H9 (cell line): ENCODE measurements at regions not wholly inside any gene's neighbourhood (a gene's known extent, or its start where the extent isn't known, plus 50 kb on each side); places are given as distances from the start of the nearest gene placed in this dataset.

Experiments used
- DNase-seq: peaks from one replicate; pipeline ENCODE4 v3.0.0-alpha.2; 2017
- H2AFZ ChIP-seq: one replicate; pipeline ENCODE4 v1.6.1; 2013; ENCODE audit warnings: mild to moderate bottlenecking, low read length, control low read depth, moderate library complexity
- H2AK5ac ChIP-seq: 2 replicates; pipeline ENCODE4 v1.6.1; 2013; ENCODE audit warnings: low read length, control low read depth, mixed read lengths; ENCODE audit not compliant: insufficient read length
- H2BK120ac ChIP-seq: one replicate; pipeline ENCODE4 v1.6.1; 2013; ENCODE audit warnings: low read depth, mild to moderate bottlenecking, low read length, control low read depth, inconsistent platforms; ENCODE audit not compliant: poor library complexity, severe bottlenecking
- H2BK12ac ChIP-seq: 2 replicates; pipeline ENCODE4 v1.6.1; 2013; ENCODE audit warnings: low read length, control low read depth, mixed read lengths, low read depth; ENCODE audit not compliant: insufficient read length
- H2BK15ac ChIP-seq: 2 replicates; pipeline ENCODE4 v1.6.1; 2013; ENCODE audit warnings: low read depth, low read length, control low read depth
- H2BK20ac ChIP-seq: one replicate; pipeline ENCODE4 v1.6.1; 2013; ENCODE audit warnings: low read depth, mild to moderate bottlenecking, low read length, control low read depth, inconsistent platforms; ENCODE audit not compliant: poor library complexity, severe bottlenecking
- H2BK5ac ChIP-seq: 2 replicates; pipeline ENCODE4 v1.6.1; 2013; ENCODE audit warnings: low read length, control low read depth, mixed read lengths; ENCODE audit not compliant: insufficient read length
- H3K14ac ChIP-seq: 2 replicates; pipeline ENCODE4 v1.6.1; 2013; ENCODE audit warnings: low read length, control low read depth; ENCODE audit not compliant: insufficient read depth
- H3K18ac ChIP-seq: 2 replicates; pipeline ENCODE4 v1.6.1; 2013; ENCODE audit warnings: low read depth, mild to moderate bottlenecking, mixed read lengths, low read length, control low read depth; ENCODE audit not compliant: insufficient read length
- H3K23ac ChIP-seq: 2 replicates; pipeline ENCODE4 v1.6.1; 2013; ENCODE audit warnings: low read length, control low read depth, mixed read lengths, low read depth; ENCODE audit not compliant: insufficient read length
- H3K23me2 ChIP-seq: 2 replicates; pipeline ENCODE4 v1.6.1; 2013; ENCODE audit warnings: low read depth, mild to moderate bottlenecking, mixed read lengths, low read length, control low read depth; ENCODE audit not compliant: insufficient read length, poor library complexity, severe bottlenecking
- H3K27ac ChIP-seq: 2 replicates; pipeline ENCODE4 v1.5.1; 2013; ENCODE audit warnings: low read length, control low read depth, mixed read lengths, low read depth; ENCODE audit not compliant: insufficient read length
- H3K27me3 ChIP-seq: 2 replicates; pipeline ENCODE4 v1.6.1; 2013; ENCODE audit warnings: low read length, control low read depth, inconsistent platforms; ENCODE audit not compliant: insufficient read depth
- H3K4ac ChIP-seq: 2 replicates; pipeline ENCODE4 v1.6.1; 2013; ENCODE audit warnings: low read depth, mild to moderate bottlenecking, control low read depth, inconsistent platforms, low read length, moderate library complexity
- H3K4me1 ChIP-seq: 2 replicates; pipeline ENCODE4 v1.6.1; 2013; ENCODE audit warnings: low read length, control low read depth, inconsistent platforms; ENCODE audit not compliant: insufficient read depth
- H3K4me2 ChIP-seq: 2 replicates; pipeline ENCODE4 v1.6.1; 2013; ENCODE audit warnings: low read length, control low read depth, mixed read lengths; ENCODE audit not compliant: insufficient read length, insufficient read depth
- H3K56ac ChIP-seq: 2 replicates; pipeline ENCODE4 v1.6.1; 2013; ENCODE audit warnings: low read depth, mild to moderate bottlenecking, mixed read lengths, low read length, control low read depth; ENCODE audit not compliant: insufficient read length
- H3K79me1 ChIP-seq: 2 replicates; pipeline ENCODE4 v1.6.1; 2013; ENCODE audit warnings: low read depth, mild to moderate bottlenecking, moderate library complexity, low read length, control low read depth, inconsistent platforms; ENCODE audit not compliant: insufficient read depth, poor library complexity, severe bottlenecking
- H3K79me2 ChIP-seq: 2 replicates; pipeline ENCODE4 v1.6.1; 2013; ENCODE audit warnings: low read length, control low read depth, inconsistent platforms; ENCODE audit not compliant: insufficient read depth
- H3K9ac ChIP-seq: 2 replicates; pipeline ENCODE4 v1.6.1; 2013; ENCODE audit warnings: low read length, control low read depth, mixed read lengths; ENCODE audit not compliant: insufficient read length; ENCODE audit errors: extremely low read depth
- H3K9me3 ChIP-seq: one replicate; pipeline ENCODE4 v1.6.1; 2013; ENCODE audit warnings: low read depth, low read length, inconsistent platforms; ENCODE audit not compliant: control insufficient read depth
- H3T11ph ChIP-seq: one replicate; pipeline ENCODE4 v1.6.1; 2013; ENCODE audit warnings: mild to moderate bottlenecking, low read length, control low read depth, inconsistent platforms
- H4K20me1 ChIP-seq: one replicate; pipeline ENCODE4 v1.6.1; 2013; ENCODE audit not compliant: control insufficient read depth, insufficient read length, insufficient read depth
- H4K5ac ChIP-seq: 2 replicates; pipeline ENCODE4 v1.6.1; 2013; ENCODE audit warnings: low read depth, mild to moderate bottlenecking, mixed read lengths, low read length, control low read depth; ENCODE audit not compliant: insufficient read length
- H4K8ac ChIP-seq: replicated peaks from 2 replicates; pipeline ENCODE4 v1.6.1; 2013; ENCODE audit warnings: low read length, control low read depth, mixed read lengths, low read depth; ENCODE audit not compliant: insufficient read length
- H4K91ac ChIP-seq: 2 replicates; pipeline ENCODE4 v1.6.1; 2013; ENCODE audit warnings: low read depth, mild to moderate bottlenecking, moderate library complexity, mixed read lengths, low read length, control low read depth; ENCODE audit not compliant: insufficient read length
- H3K27ac Mint-ChIP-seq, 3 experiments: 2 replicates in 2 of 3; 3 replicates in 1 of 3; pipeline ENCODE4 v1.8.0; 2020 to 2021; ENCODE audit warnings: mixed read lengths in 3 of 3, mild to moderate bottlenecking in 1 of 3, moderate library complexity in 1 of 3
- H3K27me3 Mint-ChIP-seq: 2 replicates; pipeline ENCODE4 v1.8.0; 2021; ENCODE audit warnings: low read depth, mild to moderate bottlenecking, moderate library complexity, mixed read lengths
- H3K36me3 Mint-ChIP-seq, 3 experiments: 2 replicates in 2 of 3; 3 replicates in 1 of 3; pipeline ENCODE4 v1.8.0; 2020 to 2021; ENCODE audit warnings: low read depth in 3 of 3, mixed read lengths in 3 of 3; ENCODE audit not compliant: insufficient read depth in 1 of 3
- H3K4me1 Mint-ChIP-seq, 2 experiments: 2 replicates each; pipeline ENCODE4 v1.8.0; 2020; ENCODE audit warnings: mixed read lengths in 2 of 2
- H3K4me3 Mint-ChIP-seq, 2 experiments: 2 replicates in 1 of 2; 3 replicates in 1 of 2; pipeline ENCODE4 v1.8.0; 2020 to 2021; ENCODE audit warnings: mild to moderate bottlenecking in 2 of 2, mixed read lengths in 2 of 2, moderate library complexity in 1 of 2
- H3K9me3 Mint-ChIP-seq, 2 experiments: 2 replicates in 1 of 2; 3 replicates in 1 of 2; pipeline ENCODE4 v1.8.0; 2020; ENCODE audit warnings: mild to moderate bottlenecking in 2 of 2, mixed read lengths in 2 of 2, moderate library complexity in 1 of 2
- WGBS: extraction: QIAGEN DNeasy Blood & Tissue Kit; methylation state at CpG from one replicate; pipeline ENCODE4 v1.1.7; 2013; ENCODE audit warnings: missing lambda C conversion rate, low lambda C conversion rate, mixed read lengths; ENCODE audit not compliant: insufficient read length; ENCODE audit errors: extremely low coverage; 5-methylcytosine and 5-hydroxymethylcytosine counted together
- TF ChIP-seq, protein P1 (sequence below): fragments of 200-600 bp; sonication (generic); conservative IDR thresholded peaks from 3 replicates; pipeline ENCODE4 v1.8.0; 2021; ENCODE audit warnings: antibody characterized with exemption, mild to moderate bottlenecking

DNA sequence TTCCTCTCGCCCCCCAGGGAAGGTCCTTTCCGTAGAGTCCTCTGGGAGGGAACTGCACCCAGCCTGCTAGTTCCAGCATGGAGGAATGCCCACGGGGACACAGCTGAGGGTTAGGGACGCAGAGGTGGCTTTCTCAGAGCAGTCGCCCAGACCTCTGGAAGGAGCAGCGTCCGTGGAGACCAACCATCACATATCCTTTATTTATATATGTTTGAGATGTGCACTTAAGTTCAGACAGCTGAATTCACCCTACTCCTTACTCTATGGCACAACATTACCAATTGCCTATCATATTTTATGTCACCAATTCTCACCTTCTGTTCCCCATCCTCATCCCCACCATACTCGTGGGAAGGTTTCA lies 305.6 kb upstream of the DIO3 start:
- H3K4me1 ChIP-seq = no peaks in the 10 kb centered on the region
- H4K91ac ChIP-seq = no peak overlapping the region
- H3K18ac ChIP-seq = no peak overlapping the region
- no peak overlapping the region for H3K9ac ChIP-seq
- H3K4me3 Mint-ChIP-seq = no peak overlapping the region
- H3K14ac ChIP-seq = no peak overlapping the region
- H2AK5ac ChIP-seq = no peak overlapping the region
- no peak overlapping the region for H3K27ac ChIP-seq
- no peak overlapping the region for H3K23ac ChIP-seq
- no peak overlapping the region for H2BK20ac ChIP-seq
- no peaks in the 10 kb centered on the region for H3K79me1 ChIP-seq
- H2BK5ac ChIP-seq = no peak overlapping the region
- H2AFZ ChIP-seq = no peak overlapping the region
- no peak overlapping the region for H2BK12ac ChIP-seq
- no CpG with 5 or more reads among the region's 8 CpGs for WGBS
- no peak overlapping the region for H2BK120ac ChIP-seq
- no peak overlapping the region for H4K8ac ChIP-seq
- peaks cover 4% of the 10 kb centered on the region; the same call in 1 of the 2 replicates for H3K27me3 Mint-ChIP-seq
- H3K56ac ChIP-seq = no peak overlapping the region
- no peak overlapping the region for H3T11ph ChIP-seq
- no peak overlapping the region for H3K4ac ChIP-seq
- no peak overlapping the region for H4K5ac ChIP-seq
- DNase-seq = peak; percentile 22
- H4K20me1 ChIP-seq = no peaks in the 10 kb centered on the region
- H3K9me3 Mint-ChIP-seq = no peaks in the 10 kb centered on the region
- H3K4me1 Mint-ChIP-seq = peaks cover 0 to 4% of the 10 kb centered on the region in 2 experiments; a peak in 1 of 4 replicates
- H2BK15ac ChIP-seq = no peak overlapping the region
- no peaks in the 10 kb centered on the region for H3K27me3 ChIP-seq
- H3K36me3 Mint-ChIP-seq = no peaks in the 10 kb centered on the region
- H3K23me2 ChIP-seq = no peaks in the 10 kb centered on the region
- no peaks in the 10 kb centered on the region for H3K9me3 ChIP-seq
- H3K79me2 ChIP-seq = no peaks in the 10 kb centered on the region
- TF ChIP-seq, protein P1, sequence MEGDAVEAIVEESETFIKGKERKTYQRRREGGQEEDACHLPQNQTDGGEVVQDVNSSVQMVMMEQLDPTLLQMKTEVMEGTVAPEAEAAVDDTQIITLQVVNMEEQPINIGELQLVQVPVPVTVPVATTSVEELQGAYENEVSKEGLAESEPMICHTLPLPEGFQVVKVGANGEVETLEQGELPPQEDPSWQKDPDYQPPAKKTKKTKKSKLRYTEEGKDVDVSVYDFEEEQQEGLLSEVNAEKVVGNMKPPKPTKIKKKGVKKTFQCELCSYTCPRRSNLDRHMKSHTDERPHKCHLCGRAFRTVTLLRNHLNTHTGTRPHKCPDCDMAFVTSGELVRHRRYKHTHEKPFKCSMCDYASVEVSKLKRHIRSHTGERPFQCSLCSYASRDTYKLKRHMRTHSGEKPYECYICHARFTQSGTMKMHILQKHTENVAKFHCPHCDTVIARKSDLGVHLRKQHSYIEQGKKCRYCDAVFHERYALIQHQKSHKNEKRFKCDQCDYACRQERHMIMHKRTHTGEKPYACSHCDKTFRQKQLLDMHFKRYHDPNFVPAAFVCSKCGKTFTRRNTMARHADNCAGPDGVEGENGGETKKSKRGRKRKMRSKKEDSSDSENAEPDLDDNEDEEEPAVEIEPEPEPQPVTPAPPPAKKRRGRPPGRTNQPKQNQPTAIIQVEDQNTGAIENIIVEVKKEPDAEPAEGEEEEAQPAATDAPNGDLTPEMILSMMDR = no peak
- H3K27ac Mint-ChIP-seq = peak overlapping the region in 1 of 3 experiments; percentile 44; a peak in 1 of 7 replicates
- H3K4me2 ChIP-seq = no peak overlapping the region
